H1 (cell line): ENCODE measurements at regions not wholly inside any gene's neighbourhood (a gene's known extent, or its start where the extent isn't known, plus 50 kb on each side); places are given as distances from the start of the nearest gene placed in this dataset.

Experiments used
- CTCF ChIA-PET: fragments of 300-600 bp; sonication (Branson Sonifier 250); formaldehyde crosslinking; loops from one replicate; lab custom pipeline; 2021; ENCODE audit not compliant: partially characterized antibody; lab: Charles Lee
- POLR2A ChIA-PET: fragments of 300-600 bp; sonication (Branson Sonifier 250); formaldehyde crosslinking; loops from one replicate; lab custom pipeline; 2021; ENCODE audit warnings: inconsistent platforms; ENCODE audit not compliant: partially characterized antibody; lab: Charles Lee
- DNase-seq, 2 experiments: peaks; one replicate each; pipeline versions ENCODE4 v3.0.0 to v3.0.0-alpha.2; 2010 to 2022; ENCODE audit warnings: low spot score in 2 of 2, low read depth in 1 of 2, mixed read lengths in 1 of 2
- FAIRE-seq: peaks from 2 replicates; lab custom pipeline; 2011; peaks lifted over from hg19 to GRCh38; lab: Jason Lieb, UNC
- H2AFZ ChIP-seq: 2 replicates; pipeline ENCODE4 v1.8.1; 2012; ENCODE audit warnings: low read length, inconsistent platforms
- H2AK5ac ChIP-seq: 2 replicates; pipeline ENCODE4 v1.6.1; 2013; ENCODE audit warnings: low read depth, low read length
- H2BK120ac ChIP-seq: replicated peaks from 2 replicates; pipeline ENCODE3; 2013; ENCODE audit warnings: low read depth, low read length, inconsistent platforms
- H2BK12ac ChIP-seq: 2 replicates; pipeline ENCODE4 v1.6.1; 2013; ENCODE audit warnings: low read depth, low read length
- H2BK15ac ChIP-seq: 2 replicates; pipeline ENCODE4 v1.6.1; 2013; ENCODE audit warnings: low read length
- H2BK20ac ChIP-seq: 2 replicates; pipeline ENCODE4 v1.6.1; 2013; ENCODE audit warnings: low read length
- H2BK5ac ChIP-seq: 2 replicates; pipeline ENCODE4 v1.6.1; 2013; ENCODE audit warnings: low read depth, low read length
- H3K14ac ChIP-seq: 2 replicates; pipeline ENCODE4 v1.6.1; 2013; ENCODE audit warnings: inconsistent platforms; ENCODE audit not compliant: insufficient read length
- H3K18ac ChIP-seq: 2 replicates; pipeline ENCODE4 v1.6.1; 2013; ENCODE audit warnings: low read length; ENCODE audit errors: extremely low read depth
- H3K23ac ChIP-seq: 2 replicates; pipeline ENCODE4 v1.6.1; 2013; ENCODE audit warnings: inconsistent platforms; ENCODE audit not compliant: insufficient read length
- H3K23me2 ChIP-seq: 2 replicates; pipeline ENCODE4 v1.6.1; 2013; ENCODE audit warnings: low read depth, low read length
- H3K27ac ChIP-seq: 2 replicates; pipeline ENCODE4 v1.6.1; 2011; ENCODE audit warnings: low read depth, low read length, inconsistent platforms
- H3K27me3 ChIP-seq, 4 experiments: replicated peaks in 1 of 4; 1 replicate in 1 of 4; 2 replicates in 3 of 4; pipeline versions ENCODE4 v1.6.1 to v1.8.1; 2011 to 2013; ENCODE audit warnings: low read length in 3 of 4, mild to moderate bottlenecking in 3 of 4, inconsistent platforms in 2 of 4, mixed read lengths in 2 of 4, moderate library complexity in 1 of 4; ENCODE audit not compliant: control insufficient read depth in 3 of 4, insufficient read depth in 3 of 4; ENCODE audit errors: extremely low read depth in 1 of 4
- H3K36me3 ChIP-seq, 4 experiments: 2 replicates each; pipeline versions ENCODE4 v1.6.1 to v1.8.1; 2011 to 2013; ENCODE audit warnings: mild to moderate bottlenecking in 4 of 4, low read length in 3 of 4, moderate library complexity in 2 of 4, control low read depth in 1 of 4, inconsistent platforms in 1 of 4; ENCODE audit not compliant: insufficient read depth in 4 of 4, control insufficient read depth in 2 of 4
- H3K4ac ChIP-seq: replicated peaks from 2 replicates; pipeline ENCODE3; 2013; ENCODE audit warnings: low read length, low read depth, mixed read lengths, inconsistent platforms; ENCODE audit not compliant: insufficient read length
- H3K4me1 ChIP-seq, 4 experiments: replicated peaks in 1 of 4; 1 replicate in 1 of 4; 2 replicates in 3 of 4; pipeline versions ENCODE4 v1.6.1 to v1.8.1; 2011 to 2013; ENCODE audit warnings: low read length in 3 of 4, inconsistent platforms in 2 of 4, mixed read lengths in 1 of 4; ENCODE audit not compliant: insufficient read depth in 4 of 4, control insufficient read depth in 3 of 4
- H3K4me2 ChIP-seq, 2 experiments: 2 replicates each; pipeline versions ENCODE4 v1.6.1 to v1.8.1; 2011 to 2013; ENCODE audit warnings: low read depth in 2 of 2, low read length in 2 of 2, control low read depth in 1 of 2, inconsistent platforms in 1 of 2, mild to moderate bottlenecking in 1 of 2; ENCODE audit not compliant: insufficient read depth in 1 of 2
- H3K4me3 ChIP-seq, 4 experiments: fragments of 200-600, 300-600 bp in 1 of 4; sonication (generic), shearing (Covaris generic), sonication (Bioruptor Twin) in 1 of 4; 2 replicates each; pipeline versions ENCODE4 v1.5.1 to v1.8.1; 2011 to 2016; ENCODE audit warnings: low read length in 4 of 4, low read depth in 3 of 4, control low read depth in 2 of 4, inconsistent platforms in 2 of 4, mild to moderate bottlenecking in 2 of 4, mixed read lengths in 1 of 4, moderate library complexity in 1 of 4; ENCODE audit not compliant: insufficient read depth in 2 of 4; ENCODE audit errors: extremely low read depth in 1 of 4
- H3K56ac ChIP-seq: replicated peaks from 2 replicates; pipeline ENCODE3; 2013; ENCODE audit warnings: low read depth, mild to moderate bottlenecking, mixed read lengths, low read length, inconsistent platforms; ENCODE audit not compliant: insufficient read length
- H3K79me1 ChIP-seq: 2 replicates; pipeline ENCODE4 v1.6.1; 2013; ENCODE audit warnings: low read depth, low read length, control low read depth
- H3K79me2 ChIP-seq, 2 experiments: 2 replicates each; pipeline versions ENCODE4 v1.6.1 to v1.8.1; 2012 to 2013; ENCODE audit warnings: low read length in 2 of 2, mild to moderate bottlenecking in 2 of 2, inconsistent platforms in 1 of 2; ENCODE audit not compliant: insufficient read depth in 2 of 2, control insufficient read depth in 1 of 2
- H3K9ac ChIP-seq, 4 experiments: replicated peaks in 1 of 4; 1 replicate in 1 of 4; 2 replicates in 3 of 4; pipeline versions ENCODE4 v1.6.1 to v1.8.1; 2011 to 2013; ENCODE audit warnings: low read depth in 3 of 4, low read length in 3 of 4, control low read depth in 2 of 4, mild to moderate bottlenecking in 2 of 4, moderate library complexity in 2 of 4, inconsistent platforms in 1 of 4; ENCODE audit errors: extremely low read depth in 1 of 4
- H3K9me3 ChIP-seq, 2 experiments: 2 replicates each; pipeline versions ENCODE4 v1.6.1 to v1.8.1; 2012 to 2013; ENCODE audit warnings: mild to moderate bottlenecking in 2 of 2, moderate library complexity in 2 of 2, control low read depth in 1 of 2, inconsistent platforms in 1 of 2, low read depth in 1 of 2, low read length in 1 of 2, mixed read lengths in 1 of 2; ENCODE audit not compliant: insufficient read depth in 2 of 2
- H4K20me1 ChIP-seq, 2 experiments: replicated peaks in 1 of 2; 2 replicates each; pipeline versions ENCODE3 to v1.8.1; 2011 to 2013; ENCODE audit warnings: inconsistent platforms in 2 of 2, low read length in 2 of 2, mild to moderate bottlenecking in 1 of 2; ENCODE audit not compliant: insufficient read depth in 2 of 2, control insufficient read depth in 1 of 2
- H4K5ac ChIP-seq: 2 replicates; pipeline ENCODE4 v1.6.1; 2013; ENCODE audit warnings: low read length, low read depth, mixed read lengths, inconsistent platforms; ENCODE audit not compliant: insufficient read length
- H4K8ac ChIP-seq: 2 replicates; pipeline ENCODE4 v1.8.0; 2013; ENCODE audit warnings: mild to moderate bottlenecking, moderate library complexity, low read length, inconsistent platforms; ENCODE audit not compliant: insufficient read depth; ENCODE audit errors: extremely low read depth
- H4K91ac ChIP-seq: replicated peaks from 2 replicates; pipeline ENCODE3; 2013; ENCODE audit warnings: low read length, mixed read lengths, inconsistent platforms; ENCODE audit not compliant: insufficient read length
- SIX5 ChIP-seq: IDR thresholded peaks from 2 replicates; pipeline ENCODE4 v1.6.1; 2011; ENCODE audit warnings: mild to moderate bottlenecking, low read depth, low read length
- TAF7 ChIP-seq: optimal IDR thresholded peaks from 2 replicates; pipeline ENCODE3; 2011; ENCODE audit warnings: low read depth, mild to moderate bottlenecking, inconsistent platforms, low read length, moderate library complexity, borderline replicate concordance
- WGBS, 2 experiments: shearing (Covaris generic) in 1 of 2; methylation state at CpG; one replicate each; pipeline versions ENCODE4 v1.1.6 to v1.1.7; 2013 to 2015; ENCODE audit warnings: low lambda C conversion rate in 2 of 2, mixed read lengths in 2 of 2, inconsistent platforms in 1 of 2, low coverage in 1 of 2, missing lambda C conversion rate in 1 of 2; ENCODE audit not compliant: insufficient replicate concordance in 2 of 2, insufficient coverage in 1 of 2, insufficient read length in 1 of 2; ENCODE audit errors: extremely low coverage in 1 of 2, missing lambda C conversion rate in 1 of 2; 5-methylcytosine and 5-hydroxymethylcytosine counted together

- TF ChIP-seq TAF7 = no peak
These were observed 572.7 kb downstream of the VRK1 start (continued) for GRCh38 chr14:97369901-97370300.

GRCh38 chr14:97376310-97376709 is 579.1 kb downstream of the VRK1 start:
- POLR2A ChIA-PET = no interaction called here
- Histone ChIP-seq H4K20me1 (no peaks in the 10 kb centered on the region), H3K79me1 (no peaks in the 10 kb centered on the region), H4K5ac (no peak overlapping the region), H2BK15ac (no peak overlapping the region), H2AFZ (no peak overlapping the region), H2BK20ac (no peak overlapping the region), H3K4me1 (peaks cover 5 to 19% (median 14%) of the 10 kb centered on the region in 4 experiments), H3K9me3 (no peaks in the 10 kb centered on the region), H2BK120ac (no peak overlapping the region), H3K36me3 (no peaks in the 10 kb centered on the region), H3K14ac (no peak overlapping the region), H3K4me3 (no peak overlapping the region), H3K9ac (no peak overlapping the region), H2BK5ac (no peak overlapping the region), H3K23ac (no peak overlapping the region), H4K8ac (no peak overlapping the region), H4K91ac (no peak overlapping the region), H3K27me3 (peaks cover 0 to 2% (median 0%) of the 10 kb centered on the region in 4 experiments; a peak in 2 of 7 replicates), H2BK12ac (no peak overlapping the region), H3K56ac (no peak overlapping the region), H3K27ac (no peak overlapping the region), H3K4ac (no peak overlapping the region), H3K23me2 (no peaks in the 10 kb centered on the region), H2AK5ac (no peak overlapping the region), H3K4me2 (no peak overlapping the region), H3K79me2 (no peaks in the 10 kb centered on the region), H3K18ac (no peak overlapping the region)
- 92% methylated on average over 3 of the region's 3 CpGs; no CpG with 5 or more reads in 1 of the 2 experiments for WGBS, 2 experiments
- DNase-seq (no peak), FAIRE-seq (no peak)
- CTCF ChIA-PET = no interaction called here
- no peak for TF ChIP-seq SIX5
